H1 (cell line): ENCODE measurements at regions not wholly inside any gene's neighbourhood (a gene's known extent, or its start where the extent isn't known, plus 50 kb on each side); places are given as distances from the start of the nearest gene placed in this dataset.
A peak's percentile ranks its signal among the peaks of the same experiment; 100 is the strongest.

Source experiments
- TEAD4 ChIP-seq: IDR thresholded peaks from 2 replicates; pipeline ENCODE4 v1.6.1; 2012; ENCODE audit warnings: low read depth, low read length, inconsistent platforms, mixed read lengths
- TF ChIP-seq, protein P1 (sequence below): fragments of 300-600 bp; sonication (generic); IDR thresholded peaks from 2 replicates; pipeline ENCODE4 v1.7.1; 2012; ENCODE audit warnings: low read length, moderate library complexity, mild to moderate bottlenecking, inconsistent platforms; ENCODE audit not compliant: insufficient replicate concordance

DNA sequence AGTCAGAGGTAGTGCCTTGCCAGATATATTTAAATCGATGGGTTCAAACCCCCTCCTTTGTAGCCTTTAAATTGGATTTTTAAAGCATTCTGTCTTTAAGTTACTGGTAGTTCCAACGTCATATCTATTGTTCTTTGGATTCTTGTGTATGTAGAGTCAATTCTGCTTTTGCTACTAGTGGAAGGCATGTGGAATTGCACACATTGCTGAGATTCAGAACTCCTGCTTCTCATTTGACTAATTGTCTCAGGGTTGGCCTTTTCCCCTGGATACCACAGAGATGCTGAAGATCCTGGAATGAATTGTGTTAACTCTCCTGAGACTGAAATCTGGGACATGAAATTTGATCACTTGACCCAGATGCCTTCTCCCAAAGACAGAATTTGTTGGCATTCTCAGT is 328.3 kb upstream of the RPS6KA3 start (continued):
- TF ChIP-seq, protein P1, sequence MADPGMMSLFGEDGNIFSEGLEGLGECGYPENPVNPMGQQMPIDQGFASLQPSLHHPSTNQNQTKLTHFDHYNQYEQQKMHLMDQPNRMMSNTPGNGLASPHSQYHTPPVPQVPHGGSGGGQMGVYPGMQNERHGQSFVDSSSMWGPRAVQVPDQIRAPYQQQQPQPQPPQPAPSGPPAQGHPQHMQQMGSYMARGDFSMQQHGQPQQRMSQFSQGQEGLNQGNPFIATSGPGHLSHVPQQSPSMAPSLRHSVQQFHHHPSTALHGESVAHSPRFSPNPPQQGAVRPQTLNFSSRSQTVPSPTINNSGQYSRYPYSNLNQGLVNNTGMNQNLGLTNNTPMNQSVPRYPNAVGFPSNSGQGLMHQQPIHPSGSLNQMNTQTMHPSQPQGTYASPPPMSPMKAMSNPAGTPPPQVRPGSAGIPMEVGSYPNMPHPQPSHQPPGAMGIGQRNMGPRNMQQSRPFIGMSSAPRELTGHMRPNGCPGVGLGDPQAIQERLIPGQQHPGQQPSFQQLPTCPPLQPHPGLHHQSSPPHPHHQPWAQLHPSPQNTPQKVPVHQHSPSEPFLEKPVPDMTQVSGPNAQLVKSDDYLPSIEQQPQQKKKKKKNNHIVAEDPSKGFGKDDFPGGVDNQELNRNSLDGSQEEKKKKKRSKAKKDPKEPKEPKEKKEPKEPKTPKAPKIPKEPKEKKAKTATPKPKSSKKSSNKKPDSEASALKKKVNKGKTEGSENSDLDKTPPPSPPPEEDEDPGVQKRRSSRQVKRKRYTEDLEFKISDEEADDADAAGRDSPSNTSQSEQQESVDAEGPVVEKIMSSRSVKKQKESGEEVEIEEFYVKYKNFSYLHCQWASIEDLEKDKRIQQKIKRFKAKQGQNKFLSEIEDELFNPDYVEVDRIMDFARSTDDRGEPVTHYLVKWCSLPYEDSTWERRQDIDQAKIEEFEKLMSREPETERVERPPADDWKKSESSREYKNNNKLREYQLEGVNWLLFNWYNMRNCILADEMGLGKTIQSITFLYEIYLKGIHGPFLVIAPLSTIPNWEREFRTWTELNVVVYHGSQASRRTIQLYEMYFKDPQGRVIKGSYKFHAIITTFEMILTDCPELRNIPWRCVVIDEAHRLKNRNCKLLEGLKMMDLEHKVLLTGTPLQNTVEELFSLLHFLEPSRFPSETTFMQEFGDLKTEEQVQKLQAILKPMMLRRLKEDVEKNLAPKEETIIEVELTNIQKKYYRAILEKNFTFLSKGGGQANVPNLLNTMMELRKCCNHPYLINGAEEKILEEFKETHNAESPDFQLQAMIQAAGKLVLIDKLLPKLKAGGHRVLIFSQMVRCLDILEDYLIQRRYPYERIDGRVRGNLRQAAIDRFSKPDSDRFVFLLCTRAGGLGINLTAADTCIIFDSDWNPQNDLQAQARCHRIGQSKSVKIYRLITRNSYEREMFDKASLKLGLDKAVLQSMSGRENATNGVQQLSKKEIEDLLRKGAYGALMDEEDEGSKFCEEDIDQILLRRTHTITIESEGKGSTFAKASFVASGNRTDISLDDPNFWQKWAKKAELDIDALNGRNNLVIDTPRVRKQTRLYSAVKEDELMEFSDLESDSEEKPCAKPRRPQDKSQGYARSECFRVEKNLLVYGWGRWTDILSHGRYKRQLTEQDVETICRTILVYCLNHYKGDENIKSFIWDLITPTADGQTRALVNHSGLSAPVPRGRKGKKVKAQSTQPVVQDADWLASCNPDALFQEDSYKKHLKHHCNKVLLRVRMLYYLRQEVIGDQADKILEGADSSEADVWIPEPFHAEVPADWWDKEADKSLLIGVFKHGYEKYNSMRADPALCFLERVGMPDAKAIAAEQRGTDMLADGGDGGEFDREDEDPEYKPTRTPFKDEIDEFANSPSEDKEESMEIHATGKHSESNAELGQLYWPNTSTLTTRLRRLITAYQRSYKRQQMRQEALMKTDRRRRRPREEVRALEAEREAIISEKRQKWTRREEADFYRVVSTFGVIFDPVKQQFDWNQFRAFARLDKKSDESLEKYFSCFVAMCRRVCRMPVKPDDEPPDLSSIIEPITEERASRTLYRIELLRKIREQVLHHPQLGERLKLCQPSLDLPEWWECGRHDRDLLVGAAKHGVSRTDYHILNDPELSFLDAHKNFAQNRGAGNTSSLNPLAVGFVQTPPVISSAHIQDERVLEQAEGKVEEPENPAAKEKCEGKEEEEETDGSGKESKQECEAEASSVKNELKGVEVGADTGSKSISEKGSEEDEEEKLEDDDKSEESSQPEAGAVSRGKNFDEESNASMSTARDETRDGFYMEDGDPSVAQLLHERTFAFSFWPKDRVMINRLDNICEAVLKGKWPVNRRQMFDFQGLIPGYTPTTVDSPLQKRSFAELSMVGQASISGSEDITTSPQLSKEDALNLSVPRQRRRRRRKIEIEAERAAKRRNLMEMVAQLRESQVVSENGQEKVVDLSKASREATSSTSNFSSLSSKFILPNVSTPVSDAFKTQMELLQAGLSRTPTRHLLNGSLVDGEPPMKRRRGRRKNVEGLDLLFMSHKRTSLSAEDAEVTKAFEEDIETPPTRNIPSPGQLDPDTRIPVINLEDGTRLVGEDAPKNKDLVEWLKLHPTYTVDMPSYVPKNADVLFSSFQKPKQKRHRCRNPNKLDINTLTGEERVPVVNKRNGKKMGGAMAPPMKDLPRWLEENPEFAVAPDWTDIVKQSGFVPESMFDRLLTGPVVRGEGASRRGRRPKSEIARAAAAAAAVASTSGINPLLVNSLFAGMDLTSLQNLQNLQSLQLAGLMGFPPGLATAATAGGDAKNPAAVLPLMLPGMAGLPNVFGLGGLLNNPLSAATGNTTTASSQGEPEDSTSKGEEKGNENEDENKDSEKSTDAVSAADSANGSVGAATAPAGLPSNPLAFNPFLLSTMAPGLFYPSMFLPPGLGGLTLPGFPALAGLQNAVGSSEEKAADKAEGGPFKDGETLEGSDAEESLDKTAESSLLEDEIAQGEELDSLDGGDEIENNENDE: no peak
- TF ChIP-seq TEAD4: peak; percentile 91
